HG03521 (cell line): ENCODE measurements at regions not wholly inside any gene's neighbourhood (a gene's known extent, or its start where the extent isn't known, plus 50 kb on each side); places are given as distances from the start of the nearest gene placed in this dataset.

Source experiments
- ATAC-seq: cut with Tn5 transposase; IDR thresholded peaks from one replicate; pipeline ENCODE4 v1.9.1; 2021; ENCODE audit warnings: mild to moderate bottlenecking, moderate library complexity; ENCODE audit not compliant: unreplicated experiment

- no peak for ATAC-seq
Observed at GRCh38 chr2:66885775-66886383, 451.0 kb downstream of the MEIS1 start.

- no peak for ATAC-seq
Observed at GRCh38 chr2:66888246-66888645, 453.3 kb downstream of the MEIS1 start.

GRCh38 chr2:66888791-66889631 is 454.1 kb downstream of the MEIS1 start:
- no peak for ATAC-seq

- no peak for ATAC-seq
Observed at GRCh38 chr2:66889632-66889882, 454.6 kb downstream of the MEIS1 start.

GRCh38 chr2:66890166-66890742 is 455.3 kb downstream of the MEIS1 start:
- ATAC-seq, result no peak

- ATAC-seq, result no peak
Observed at GRCh38 chr2:66895206-66895605, 460.3 kb downstream of the MEIS1 start.

GRCh38 chr2:66896131-66896530 is 461.2 kb downstream of the MEIS1 start:
- ATAC-seq, result no peak

GRCh38 chr2:66897181-66897580 is 462.3 kb downstream of the MEIS1 start:
- no peak for ATAC-seq

- no peak for ATAC-seq
Observed at GRCh38 chr2:66897691-66898150, 462.8 kb downstream of the MEIS1 start.

- no peak for ATAC-seq
Observed at GRCh38 chr2:66899109-66899508, 464.2 kb downstream of the MEIS1 start.

- ATAC-seq, result no peak
Observed at GRCh38 chr2:66899648-66900047, 464.7 kb downstream of the MEIS1 start.

GRCh38 chr2:66901344-66901743 is 466.4 kb downstream of the MEIS1 start:
- ATAC-seq, result no peak

- no peak for ATAC-seq
Observed at GRCh38 chr2:66903183-66903582, 468.3 kb downstream of the MEIS1 start.

- no peak for ATAC-seq
Observed at GRCh38 chr2:66903745-66904465, 469.0 kb downstream of the MEIS1 start.

GRCh38 chr2:66915237-66915636 is 480.3 kb downstream of the MEIS1 start:
- no peak for ATAC-seq

- ATAC-seq, result no peak
Observed at GRCh38 chr2:66919286-66919685, 477.8 kb upstream of the ETAA1 start.

GRCh38 chr2:66920415-66920814 is 476.7 kb upstream of the ETAA1 start:
- ATAC-seq, result no peak

GRCh38 chr2:66925128-66925527 is 472.0 kb upstream of the ETAA1 start:
- ATAC-seq, result no peak

- no peak for ATAC-seq
Observed at GRCh38 chr2:66926594-66927112, 470.5 kb upstream of the ETAA1 start.

GRCh38 chr2:66929632-66930338 is 467.3 kb upstream of the ETAA1 start:
- ATAC-seq, result no peak
